GM12878 (cell line): ENCODE measurements at regions not wholly inside any gene's neighbourhood (a gene's known extent, or its start where the extent isn't known, plus 50 kb on each side); places are given as distances from the start of the nearest gene placed in this dataset.

Source experiments
- ATAC-seq: fragments of 200-7000 bp; cut with Tn5 transposase; 3 replicates; pipeline ENCODE4 v1.9.1; 2020; ENCODE audit warnings: mild to moderate bottlenecking, moderate library complexity
- BruUV-seq: library from RNA; stranded (reverse); fragments of 400-500 nt; replicated peaks from 2 replicates; lab custom pipeline; 2021; lab: Mats Ljungman, UMichigan
- CTCF ChIA-PET: fragments of 300-600 bp; sonication (Branson Sonifier 250); formaldehyde crosslinking; extraction: SDS; loops from one replicate; lab custom pipeline; 2021; ENCODE audit warnings: inconsistent platforms; lab: Yijun Ruan, JAX
- POLR2A ChIA-PET: fragments of 350-600 bp; formaldehyde crosslinking; extraction: SDS; loops from one replicate; lab custom pipeline; 2021; ENCODE audit warnings: inconsistent platforms; lab: Charles Lee
- RAD21 ChIA-PET: fragments of 300-600 bp; sonication (Branson Sonifier 250); formaldehyde crosslinking; loops from one replicate; lab custom pipeline; 2023; ENCODE audit warnings: antibody characterized with exemption; ENCODE audit not compliant: unreplicated experiment; lab: Charles Lee
- SMC1A ChIA-PET: fragments of 300-600 bp; sonication (Branson Sonifier 250); formaldehyde crosslinking; loops from one replicate; lab custom pipeline; 2023; ENCODE audit not compliant: unreplicated experiment, uncharacterized antibody; lab: Charles Lee
- DNase-seq: peaks from one replicate; pipeline ENCODE4 v3.0.0-alpha.2; 2011; ENCODE audit warnings: low read depth, low spot score
- FAIRE-seq: peaks from 3 replicates; lab custom pipeline; 2011; peaks lifted over from hg19 to GRCh38; lab: Jason Lieb, UNC
- H2AFZ ChIP-seq: 2 replicates; pipeline ENCODE4 v1.6.0; 2011; ENCODE audit warnings: low read depth, low read length, control low read depth; ENCODE audit not compliant: control insufficient read depth
- H3K27ac ChIP-seq: 2 replicates; pipeline ENCODE4 v1.5.1; 2011; ENCODE audit warnings: control low read depth; ENCODE audit not compliant: control insufficient read depth, insufficient read depth
- H3K27me3 ChIP-seq, 2 experiments: replicated peaks in 1 of 2; 2 replicates each; pipeline versions ENCODE4 v1.6.0 to v1.6.1; 2011; ENCODE audit warnings: low read length in 1 of 2; ENCODE audit not compliant: control insufficient read depth in 2 of 2, insufficient read depth in 2 of 2
- H3K36me3 ChIP-seq, 2 experiments: 2 replicates each; pipeline ENCODE4 v1.5.1; 2011; ENCODE audit warnings: low read length in 1 of 2; ENCODE audit not compliant: control insufficient read depth in 2 of 2, insufficient read depth in 2 of 2
- H3K4me1 ChIP-seq: 2 replicates; pipeline ENCODE4 v1.6.1; 2011; ENCODE audit warnings: mild to moderate bottlenecking, low read length, moderate library complexity, mixed read lengths; ENCODE audit not compliant: control insufficient read depth, insufficient read depth
- H3K4me2 ChIP-seq: 2 replicates; pipeline ENCODE4 v1.6.0; 2011; ENCODE audit warnings: control low read depth; ENCODE audit not compliant: control insufficient read depth, insufficient read depth
- H3K4me3 ChIP-seq: fragments of 200-600 bp; sonication (generic); 2 replicates; pipeline ENCODE4 v1.5.1; 2016
- H3K79me2 ChIP-seq: 2 replicates; pipeline ENCODE4 v1.6.0; 2011; ENCODE audit warnings: low read length; ENCODE audit not compliant: control insufficient read depth, insufficient read depth
- H3K9ac ChIP-seq: 2 replicates; pipeline ENCODE4 v1.8.0; 2011; ENCODE audit warnings: low read length, control low read depth, mixed read lengths; ENCODE audit not compliant: control insufficient read depth, insufficient read depth
- H3K9me3 ChIP-seq: replicated peaks from 3 replicates; pipeline ENCODE4 v1.5.1; 2011; ENCODE audit warnings: mild to moderate bottlenecking, low read length; ENCODE audit not compliant: control insufficient read depth, insufficient read depth
- H4K20me1 ChIP-seq: 2 replicates; pipeline ENCODE4 v1.6.0; 2011; ENCODE audit not compliant: control insufficient read depth, insufficient read depth
- ATF2 ChIP-seq: IDR thresholded peaks from 2 replicates; pipeline ENCODE4 v1.6.1; 2012; ENCODE audit warnings: low read length, inconsistent platforms
- CREM ChIP-seq: IDR thresholded peaks from 2 replicates; pipeline ENCODE4 v1.6.1; 2014; ENCODE audit warnings: antibody characterized with exemption, low read depth
- FOXM1 ChIP-seq: IDR thresholded peaks from 2 replicates; pipeline ENCODE4 v1.6.1; 2012; ENCODE audit warnings: low read depth, mild to moderate bottlenecking, inconsistent platforms, low read length, moderate library complexity
- NRF1 ChIP-seq: conservative IDR thresholded peaks from 2 replicates; pipeline ENCODE4 v1.6.1; 2011; ENCODE audit warnings: mild to moderate bottlenecking, low read depth, low read length, improper control_type of control experiment
- POLR2AphosphoS5 ChIP-seq: IDR thresholded peaks from 2 replicates; pipeline ENCODE4 v1.6.1; 2011; ENCODE audit warnings: mild to moderate bottlenecking, low read length, inconsistent platforms
- RB1 ChIP-seq: fragments of 450-650 bp; formaldehyde crosslinking; IDR thresholded peaks from 2 replicates; pipeline ENCODE4 v1.6.1; 2017; ENCODE audit warnings: mild to moderate bottlenecking, borderline replicate concordance
- SMAD1 ChIP-seq: fragments of 450-650 bp; IDR thresholded peaks from 2 replicates; pipeline ENCODE4 v1.6.1; 2018; ENCODE audit warnings: mild to moderate bottlenecking, low read depth; ENCODE audit not compliant: partially characterized antibody
- ZNF207 ChIP-seq: fragments of 450-650 bp; IDR thresholded peaks from 2 replicates; pipeline ENCODE4 v1.6.1; 2014; ENCODE audit warnings: antibody characterized with exemption, mild to moderate bottlenecking, borderline replicate concordance
- ZNF592 ChIP-seq: fragments of 450-650 bp; IDR thresholded peaks from 2 replicates; pipeline ENCODE4 v1.6.1; 2017; ENCODE audit warnings: mild to moderate bottlenecking, moderate library complexity
- WGBS: methylation state at CpG from one replicate; pipeline ENCODE4 v1.1.6; 2016; ENCODE audit warnings: low lambda C conversion rate; ENCODE audit not compliant: insufficient replicate concordance, insufficient coverage; ENCODE audit errors: missing lambda C conversion rate; 5-methylcytosine and 5-hydroxymethylcytosine counted together
- in situ Hi-C: fragments of 300-500 bp; cut with MboI; formaldehyde crosslinking; loops from 9 replicates; pipeline ENCODE4 v1.14.3; 2018; ENCODE audit warnings: mixed read lengths
- intact Hi-C: fragments of 100-400 bp; cut with micrococcal nuclease; formaldehyde crosslinking; loops from one replicate; pipeline ENCODE4 v1.14.2; 2022; ENCODE audit not compliant: unreplicated experiment

GRCh38 chr16:7849841-7850240 is 517.2 kb downstream of the RBFOX1 start (continued):
- TF ChIP-seq NRF1 (no peak), RB1 (no peak), CREM (no peak), POLR2AphosphoS5 (no peak), ZNF592 (no peak), ZNF207 (no peak)

- BruUV-seq: no TSS peak
- no peaks in the 10 kb centered on the region for H3K4me1 ChIP-seq
- no peak overlapping the region for H3K27ac ChIP-seq
- FAIRE-seq (no peak), DNase-seq (no peak), ATAC-seq (no peak)
- CTCF ChIA-PET: no interaction called here
- no peak overlapping the region for H3K4me3 ChIP-seq
- no peaks in the 10 kb centered on the region for H4K20me1 ChIP-seq
- in situ Hi-C loops (no loop called here), intact Hi-C loops (no loop called here)
- TF ChIP-seq FOXM1 (no peak), ATF2 (no peak), SMAD1 (no peak)
- H3K9ac ChIP-seq: no peak overlapping the region
- 20% methylated on average over 7 of the region's 7 CpGs for WGBS
- H3K27me3 ChIP-seq: no peaks in the 10 kb centered on the region
- H3K36me3 ChIP-seq: no peaks in the 10 kb centered on the region
- H3K9me3 ChIP-seq: no peaks in the 10 kb centered on the region
- no peak overlapping the region for H3K4me2 ChIP-seq
- POLR2A ChIA-PET: no interaction called here
- H2AFZ ChIP-seq: no peak overlapping the region
- H3K79me2 ChIP-seq: no peaks in the 10 kb centered on the region
- RAD21 ChIA-PET: no interaction called here
- SMC1A ChIA-PET: no interaction called here
These were observed 510.6 kb downstream of the RBFOX1 start for GRCh38 chr16:7843261-7843660.
